GM18511 (cell line): ENCODE measurements at regions not wholly inside any gene's neighbourhood (a gene's known extent, or its start where the extent isn't known, plus 50 kb on each side); places are given as distances from the start of the nearest gene placed in this dataset.
"Not testable (repeated sequence)": the region's sequence is repeated elsewhere in the genome, so short reads cannot be mapped to it uniquely, and the experiment has no call there.

ENCODE experiments used
- ATAC-seq: cut with Tn5 transposase; IDR thresholded peaks from one replicate; pipeline ENCODE4 v1.9.1; 2021; ENCODE audit warnings: mild to moderate bottlenecking, moderate library complexity; ENCODE audit not compliant: unreplicated experiment

GRCh38 chr5:113719549-113719948 lies 206.1 kb downstream of the YTHDC2 start:
- ATAC-seq: no peak

- ATAC-seq: no peak
These were observed 207.7 kb downstream of the YTHDC2 start for GRCh38 chr5:113721171-113721570.

- ATAC-seq: no peak
These were observed 209.5 kb downstream of the YTHDC2 start for GRCh38 chr5:113723021-113723420.

GRCh38 chr5:113735751-113736150 lies 222.3 kb downstream of the YTHDC2 start:
- no peak for ATAC-seq

GRCh38 chr5:113742176-113742575 lies 228.7 kb downstream of the YTHDC2 start:
- ATAC-seq: no peak

GRCh38 chr5:113742639-113743038 lies 229.1 kb downstream of the YTHDC2 start:
- ATAC-seq: no peak

- ATAC-seq: no peak
These were observed 234.9 kb downstream of the YTHDC2 start for GRCh38 chr5:113748403-113748802.

GRCh38 chr5:113749334-113749733 lies 235.8 kb downstream of the YTHDC2 start:
- ATAC-seq: no peak

GRCh38 chr5:113753182-113753581 lies 239.7 kb downstream of the YTHDC2 start:
- not testable (repeated sequence) for ATAC-seq

- ATAC-seq: no peak
These were observed 242.0 kb downstream of the YTHDC2 start for GRCh38 chr5:113755516-113755915.

- ATAC-seq: no peak
These were observed 244.0 kb downstream of the YTHDC2 start for GRCh38 chr5:113757508-113757907.

GRCh38 chr5:113759505-113759904 lies 246.0 kb downstream of the YTHDC2 start:
- ATAC-seq: no peak

- ATAC-seq: no peak
These were observed 247.0 kb downstream of the YTHDC2 start for GRCh38 chr5:113760486-113760885.

GRCh38 chr5:113761594-113761993 lies 248.1 kb downstream of the YTHDC2 start:
- ATAC-seq: no peak

GRCh38 chr5:113764382-113764781 lies 250.9 kb downstream of the YTHDC2 start:
- ATAC-seq: no peak

GRCh38 chr5:113766827-113767226 lies 253.3 kb downstream of the YTHDC2 start:
- ATAC-seq: not testable (repeated sequence)

- ATAC-seq: no peak
These were observed 257.2 kb downstream of the YTHDC2 start for GRCh38 chr5:113770648-113771047.

GRCh38 chr5:113771483-113771882 lies 258.0 kb downstream of the YTHDC2 start:
- peak; percentile 74 for ATAC-seq

- ATAC-seq: no peak
These were observed 262.7 kb downstream of the YTHDC2 start for GRCh38 chr5:113776168-113776567.

- ATAC-seq: no peak
These were observed 263.5 kb downstream of the YTHDC2 start for GRCh38 chr5:113776832-113777525.

- ATAC-seq: no peak
These were observed 264.7 kb downstream of the YTHDC2 start for GRCh38 chr5:113778147-113778546.

GRCh38 chr5:113788141-113788655 lies 274.7 kb downstream of the YTHDC2 start:
- no peak for ATAC-seq

- ATAC-seq: no peak
These were observed 276.3 kb downstream of the YTHDC2 start for GRCh38 chr5:113789769-113790168.
